Heart left ventricle (tissue), 13 donors: ENCODE measurements at regions not wholly inside any gene's neighbourhood (a gene's known extent, or its start where the extent isn't known, plus 50 kb on each side); places are given as distances from the start of the nearest gene placed in this dataset.
"Not testable (repeated sequence)": the region's sequence is repeated elsewhere in the genome, so short reads cannot be mapped to it uniquely, and the experiment has no call there.

Source experiments
- CTCF ChIP-seq, 12 donors: fragments of 200-600 bp; sonication (generic) in 4 of 12; IDR thresholded peaks; one replicate each; pipeline versions ENCODE4 v1.5.0 to v1.8.0; 2018 to 2022; ENCODE audit warnings: antibody characterized with exemption in 12 of 12, mild to moderate bottlenecking in 5 of 12
- POLR2A ChIP-seq, 2 donors: fragments of 450-650 bp; IDR thresholded peaks; one replicate each; pipeline ENCODE4 v1.6.1; 2017; ENCODE audit warnings: antibody characterized with exemption in 2 of 2, mild to moderate bottlenecking in 2 of 2, moderate library complexity in 2 of 2
- donor health status: ischemic (EF 13 %, LVEDD 7.1; RV severe dilation, severe dysfunction).
- donor health status: DM: no; HTN: yes; CAD: no.
- donor health status: DM: no; HTN: no; CAD: no.
- donor health status: ischemic (EF 25% LVEDD 6.9; RV normal size, moderate dysfunction).
- donor health status: ischemic (EF 25% LVEDD 5.7; RV mildly dilated, moderate dysfunction).
- donor health status: ischemic (EF 35%, LVEDD 5.7; RV mildly dilated, moderate dysfunction).
- donor health status: nonischemic (EF 11% LVEDD 7.7; RV severe dilation, severe dysfunction).
- donor health status: DM: yes; HTN: yes; CAD: no.
- donor health status: PGD.
- donor health status: ischemic (EF 29% LVEDD 5.4; RV normal size, mild dysfunction).
- donor health status: nonischemic (EF 23%, LVEDD 6.1; RV moderate dilation, normal function).

DNA sequence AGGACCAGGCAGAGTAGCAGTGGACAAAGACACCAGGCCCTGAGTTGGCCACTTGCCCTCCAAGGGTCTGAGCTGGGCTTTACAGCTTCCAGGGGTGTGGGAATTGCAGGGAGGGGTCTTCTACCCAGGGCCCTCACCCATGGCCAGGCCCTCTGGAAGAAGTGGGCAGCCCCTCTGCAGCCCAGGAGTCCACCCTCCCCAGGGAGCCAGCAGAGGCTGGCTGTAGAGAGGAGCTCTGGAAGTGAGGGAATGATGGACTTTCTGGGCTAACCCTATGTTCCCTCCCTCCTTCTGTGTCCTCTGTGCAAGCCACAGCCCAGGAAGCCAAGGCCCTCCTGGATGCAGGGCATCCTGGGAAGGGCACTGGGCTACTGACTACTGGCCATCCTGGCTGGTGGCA, 232.3 kb downstream of the POTEH start:
- TF ChIP-seq CTCF, POLR2A (IDR thresholded peaks at IDR 0.05): not testable (repeated sequence)
